ENCODE measurements at regions not wholly inside any gene's neighbourhood (a gene's known extent, or its start where the extent isn't known, plus 50 kb on each side); places are given as distances from the start of the nearest gene placed in this dataset.
A peak's percentile ranks its signal among the peaks of the same experiment; 100 is the strongest.
"Not testable (repeated sequence)": the region's sequence is repeated elsewhere in the genome, so short reads cannot be mapped to it uniquely, and the experiment has no call there.

GRCh38 chr13:22893204-22893603, 287.6 kb upstream of the SGCG start:
- FAIRE-seq = no peak
- no peak for DNase-seq (ENCODE audit: insufficient read length, low spot score)

- FAIRE-seq (no peak), DNase-seq (ENCODE audit: insufficient read length, low spot score) (no peak)
These were observed 287.0 kb upstream of the SGCG start for GRCh38 chr13:22893777-22894176.

GRCh38 chr13:22897571-22898314, 283.0 kb upstream of the SGCG start:
- FAIRE-seq (no peak), DNase-seq (ENCODE audit: insufficient read length, low spot score) (no peak)

GRCh38 chr13:22900416-22900951, 280.3 kb upstream of the SGCG start:
- DNase-seq (ENCODE audit: insufficient read length, low spot score); FAIRE-seq: not testable (repeated sequence)

- FAIRE-seq (no peak), DNase-seq (ENCODE audit: insufficient read length, low spot score) (no peak)
These were observed 277.5 kb upstream of the SGCG start for GRCh38 chr13:22903301-22903700.

- FAIRE-seq (no peak), DNase-seq (ENCODE audit: insufficient read length, low spot score) (no peak)
These were observed 276.9 kb upstream of the SGCG start for GRCh38 chr13:22903925-22904324.

- FAIRE-seq (no peak), DNase-seq (ENCODE audit: insufficient read length, low spot score) (no peak)
These were observed 265.2 kb upstream of the SGCG start for GRCh38 chr13:22915442-22916082.

- FAIRE-seq; DNase-seq (ENCODE audit: insufficient read length, low spot score): not testable (repeated sequence)
These were observed 264.5 kb upstream of the SGCG start for GRCh38 chr13:22916276-22916675.

GRCh38 chr13:22925881-22926747, 254.7 kb upstream of the SGCG start:
- FAIRE-seq = peak; percentile 69
- no peak for DNase-seq (ENCODE audit: insufficient read length, low spot score)

GRCh38 chr13:22926748-22927400, 253.9 kb upstream of the SGCG start:
- no peak for DNase-seq (ENCODE audit: insufficient read length, low spot score)
- FAIRE-seq = no peak

- DNase-seq (ENCODE audit: insufficient read length, low spot score); FAIRE-seq: not testable (repeated sequence)
These were observed 252.9 kb upstream of the SGCG start for GRCh38 chr13:22927845-22928244.

GRCh38 chr13:22929381-22930126, 251.2 kb upstream of the SGCG start:
- DNase-seq (ENCODE audit: insufficient read length, low spot score) = no peak
- FAIRE-seq = no peak

GRCh38 chr13:22931576-22931975, 249.2 kb upstream of the SGCG start:
- DNase-seq (ENCODE audit: insufficient read length, low spot score) (no peak), FAIRE-seq (no peak)

GRCh38 chr13:22932632-22933412, 248.0 kb upstream of the SGCG start:
- not testable (repeated sequence) for FAIRE-seq; DNase-seq (ENCODE audit: insufficient read length, low spot score)

- no peak for FAIRE-seq
- DNase-seq (ENCODE audit: insufficient read length, low spot score) = no peak
These were observed 247.1 kb upstream of the SGCG start for GRCh38 chr13:22933571-22934181.

- FAIRE-seq = no peak
- no peak for DNase-seq (ENCODE audit: insufficient read length, low spot score)
These were observed 245.8 kb upstream of the SGCG start for GRCh38 chr13:22934744-22935523.

GRCh38 chr13:22936228-22936627, 244.6 kb upstream of the SGCG start:
- DNase-seq (ENCODE audit: insufficient read length, low spot score) (no peak), FAIRE-seq (no peak)

- DNase-seq (ENCODE audit: insufficient read length, low spot score) = no peak
These were observed 243.5 kb upstream of the SGCG start for GRCh38 chr13:22937241-22937640.

More at GRCh38 chr13:22937241-22937640, 243.5 kb upstream of the SGCG start:
- no peak for FAIRE-seq

All from GM19239 (cell line).